Astrocyte of the cerebellum (primary cell): ENCODE measurements at regions not wholly inside any gene's neighbourhood (a gene's known extent, or its start where the extent isn't known, plus 50 kb on each side); places are given as distances from the start of the nearest gene placed in this dataset.

Experiments
- DNase-seq: peaks from one replicate; pipeline ENCODE4 v3.0.0-alpha.2; 2011; ENCODE audit warnings: low read depth
- H3K4me3 ChIP-seq: 2 replicates; pipeline ENCODE4 v1.5.1; 2011; ENCODE audit warnings: mild to moderate bottlenecking, low read depth, low read length, moderate library complexity
- CTCF ChIP-seq: IDR thresholded peaks from 2 replicates; pipeline ENCODE4 v1.5.1; 2012; ENCODE audit warnings: low read length, low read depth, moderate library complexity, mild to moderate bottlenecking; ENCODE audit errors: missing control alignments
- in situ Hi-C: cut with HindIII; loops from 2 replicates; pipeline ENCODE4 v1.10.0; 2017; ENCODE audit warnings: low sequenced_read_pairs

- no peak overlapping the region for H3K4me3 ChIP-seq
- DNase-seq, result peak; percentile 46
- TF ChIP-seq CTCF, result no peak
- in situ Hi-C loops, result no loop called here
Observed at GRCh38 chr4:152220201-152220666, 315.7 kb downstream of the FBXW7 start.

GRCh38 chr4:152218576-152218975 lies 317.3 kb downstream of the FBXW7 start:
- no peak for TF ChIP-seq CTCF
- H3K4me3 ChIP-seq, result no peak overlapping the region
- in situ Hi-C loops, result no loop called here
- no peak for DNase-seq

GRCh38 chr4:152217896-152218295 lies 318.0 kb downstream of the FBXW7 start:
- in situ Hi-C loops, result no loop called here
- TF ChIP-seq CTCF, result no peak
- DNase-seq, result no peak
- no peak overlapping the region for H3K4me3 ChIP-seq

GRCh38 chr4:152211936-152212653 lies 323.8 kb downstream of the FBXW7 start:
- in situ Hi-C loops, result no loop called here
- H3K4me3 ChIP-seq, result no peak overlapping the region
- no peak for DNase-seq
- no peak for TF ChIP-seq CTCF

GRCh38 chr4:152209772-152210493 lies 326.0 kb downstream of the FBXW7 start:
- no peak for DNase-seq
- no peak for TF ChIP-seq CTCF
- H3K4me3 ChIP-seq, result no peak overlapping the region
- in situ Hi-C loops, result no loop called here

GRCh38 chr4:152207378-152207720 lies 328.5 kb downstream of the FBXW7 start:
- in situ Hi-C loops, result no loop called here
- DNase-seq, result no peak
- H3K4me3 ChIP-seq, result no peak overlapping the region
- TF ChIP-seq CTCF, result no peak
